ENCODE measurements at regions not wholly inside any gene's neighbourhood (a gene's known extent, or its start where the extent isn't known, plus 50 kb on each side); places are given as distances from the start of the nearest gene placed in this dataset.

GRCh38 chr10:91576096-91576545 is 56.8 kb downstream of the PPP1R3C start:
- intact Hi-C loops (cut with micrococcal nuclease) = no loop called here
- TF ChIP-seq CTCF (IDR thresholded peaks at IDR 0.05; ENCODE audit: borderline replicate concordance) = no peak
- H3K4me1 ChIP-seq = peaks cover 21% of the 10 kb centered on the region
- peak overlapping the region; percentile 60 for H3K27ac ChIP-seq (replicated peaks)
- no peak overlapping the region for H3K4me3 ChIP-seq
- no peaks in the 10 kb centered on the region for H3K36me3 ChIP-seq
- no peaks in the 10 kb centered on the region for H3K27me3 ChIP-seq (ENCODE audit: low read depth)
- no peak for DNase-seq
- H3K9me3 ChIP-seq (replicated peaks) = peaks cover 17% of the 10 kb centered on the region

GRCh38 chr10:91575044-91575610 is 57.7 kb downstream of the PPP1R3C start:
- no peaks in the 10 kb centered on the region for H3K27me3 ChIP-seq (ENCODE audit: low read depth)
- peaks cover 21% of the 10 kb centered on the region for H3K4me1 ChIP-seq
- peak overlapping the region; percentile 60 for H3K27ac ChIP-seq (replicated peaks)
- no peak for DNase-seq
- TF ChIP-seq CTCF (IDR thresholded peaks at IDR 0.05; ENCODE audit: borderline replicate concordance) = no peak
- no peaks in the 10 kb centered on the region for H3K36me3 ChIP-seq
- intact Hi-C loops (cut with micrococcal nuclease) = no loop called here
- no peak overlapping the region for H3K4me3 ChIP-seq
- H3K9me3 ChIP-seq (replicated peaks) = peaks cover 9% of the 10 kb centered on the region

GRCh38 chr10:91574236-91574635 is 58.6 kb downstream of the PPP1R3C start:
- peaks cover 4% of the 10 kb centered on the region for H3K9me3 ChIP-seq (replicated peaks)
- intact Hi-C loops (cut with micrococcal nuclease) = no loop called here
- no peaks in the 10 kb centered on the region for H3K36me3 ChIP-seq
- DNase-seq = no peak
- TF ChIP-seq CTCF (IDR thresholded peaks at IDR 0.05; ENCODE audit: borderline replicate concordance) = no peak
- H3K4me1 ChIP-seq = peaks cover 26% of the 10 kb centered on the region
- no peak overlapping the region for H3K27ac ChIP-seq (replicated peaks)
- no peak overlapping the region for H3K4me3 ChIP-seq
- H3K27me3 ChIP-seq (ENCODE audit: low read depth) = no peaks in the 10 kb centered on the region

- no peak for TF ChIP-seq CTCF (IDR thresholded peaks at IDR 0.05; ENCODE audit: borderline replicate concordance)
- no peak overlapping the region for H3K27ac ChIP-seq (replicated peaks)
- no peak for DNase-seq
Observed at GRCh38 chr10:91573320-91573719, 59.6 kb downstream of the PPP1R3C start.

GRCh38 chr10:91571671-91572070 is 61.2 kb downstream of the PPP1R3C start:
- intact Hi-C loops (cut with micrococcal nuclease) = no loop called here
- H3K36me3 ChIP-seq = no peaks in the 10 kb centered on the region
- no peaks in the 10 kb centered on the region for H3K27me3 ChIP-seq (ENCODE audit: low read depth)
- DNase-seq = no peak
- H3K4me1 ChIP-seq = peaks cover 26% of the 10 kb centered on the region
- no peak overlapping the region for H3K4me3 ChIP-seq
- H3K9me3 ChIP-seq (replicated peaks) = peaks cover 4% of the 10 kb centered on the region
- no peak for TF ChIP-seq CTCF (IDR thresholded peaks at IDR 0.05; ENCODE audit: borderline replicate concordance)
- H3K27ac ChIP-seq (replicated peaks) = no peak overlapping the region

More at GRCh38 chr10:91573320-91573719, 59.6 kb downstream of the PPP1R3C start:
- no peak overlapping the region for H3K4me3 ChIP-seq
- peaks cover 4% of the 10 kb centered on the region for H3K9me3 ChIP-seq (replicated peaks)
- H3K36me3 ChIP-seq = no peaks in the 10 kb centered on the region
- intact Hi-C loops (cut with micrococcal nuclease) = no loop called here
- H3K27me3 ChIP-seq (ENCODE audit: low read depth) = no peaks in the 10 kb centered on the region
- H3K4me1 ChIP-seq = peaks cover 26% of the 10 kb centered on the region
